GM19025 (cell line): ENCODE measurements at regions not wholly inside any gene's neighbourhood (a gene's known extent, or its start where the extent isn't known, plus 50 kb on each side); places are given as distances from the start of the nearest gene placed in this dataset.

ENCODE experiments used
- ATAC-seq: cut with Tn5 transposase; IDR thresholded peaks from one replicate; pipeline ENCODE4 v1.9.1; 2021; ENCODE audit warnings: mild to moderate bottlenecking, low read depth, moderate library complexity; ENCODE audit not compliant: unreplicated experiment

- ATAC-seq: no peak
Measured at GRCh38 chr1:98487620-98488019, 173.9 kb upstream of the SNX7 start.

GRCh38 chr1:98482611-98483010, 178.9 kb upstream of the SNX7 start:
- ATAC-seq: no peak

- ATAC-seq: no peak
Measured at GRCh38 chr1:98480271-98480670, 181.2 kb upstream of the SNX7 start.

- ATAC-seq: no peak
Measured at GRCh38 chr1:98478121-98478520, 183.4 kb upstream of the SNX7 start.

- ATAC-seq: no peak
Measured at GRCh38 chr1:98472878-98473277, 188.6 kb upstream of the SNX7 start.

GRCh38 chr1:98471633-98472032, 189.9 kb upstream of the SNX7 start:
- no peak for ATAC-seq

- ATAC-seq: no peak
Measured at GRCh38 chr1:98468111-98468717, 193.3 kb upstream of the SNX7 start.

- ATAC-seq: no peak
Measured at GRCh38 chr1:98467586-98467985, 193.9 kb upstream of the SNX7 start.

GRCh38 chr1:98467122-98467521, 194.4 kb upstream of the SNX7 start:
- no peak for ATAC-seq

- no peak for ATAC-seq
Measured at GRCh38 chr1:98461873-98462385, 199.6 kb upstream of the SNX7 start.

- ATAC-seq: no peak
Measured at GRCh38 chr1:98460136-98460535, 201.4 kb upstream of the SNX7 start.

- no peak for ATAC-seq
Measured at GRCh38 chr1:98459486-98459870, 202.0 kb upstream of the SNX7 start.

- ATAC-seq: no peak
Measured at GRCh38 chr1:98458511-98459485, 202.7 kb upstream of the SNX7 start.

GRCh38 chr1:98457248-98457647, 204.3 kb upstream of the SNX7 start:
- no peak for ATAC-seq

- ATAC-seq: no peak
Measured at GRCh38 chr1:98454666-98455065, 206.9 kb upstream of the SNX7 start.

- no peak for ATAC-seq
Measured at GRCh38 chr1:98453066-98453465, 208.5 kb upstream of the SNX7 start.

GRCh38 chr1:98452162-98452561, 209.4 kb upstream of the SNX7 start:
- ATAC-seq: no peak

GRCh38 chr1:98441281-98441680, 220.2 kb upstream of the SNX7 start:
- ATAC-seq: no peak

GRCh38 chr1:98439471-98439870, 222.1 kb upstream of the SNX7 start:
- no peak for ATAC-seq

- ATAC-seq: no peak
Measured at GRCh38 chr1:98437540-98437939, 224.0 kb upstream of the SNX7 start.

- ATAC-seq: no peak
Measured at GRCh38 chr1:98437011-98437410, 224.5 kb upstream of the SNX7 start.

GRCh38 chr1:98429965-98430443, 231.5 kb upstream of the SNX7 start:
- ATAC-seq: no peak
